Fibroblast of lung (primary cell): ENCODE measurements at regions not wholly inside any gene's neighbourhood (a gene's known extent, or its start where the extent isn't known, plus 50 kb on each side); places are given as distances from the start of the nearest gene placed in this dataset.

ENCODE experiments used
- EZH2 ChIP-seq: IDR thresholded peaks from 2 replicates; pipeline ENCODE4 v1.5.1; 2012; ENCODE audit warnings: low read length, control low read depth, mild to moderate bottlenecking; ENCODE audit errors: missing control alignments
- TF ChIP-seq, protein P1 (sequence below), 2 donors: IDR thresholded peaks in 1 of 2; conservative IDR thresholded peaks in 1 of 2; 1 replicate in 1 of 2; 2 replicates in 1 of 2; pipeline ENCODE4 v1.5.1; 2011 to 2012; ENCODE audit warnings: low read length in 2 of 2, control low read depth in 1 of 2, inconsistent platforms in 1 of 2, low read depth in 1 of 2, mild to moderate bottlenecking in 1 of 2

DNA sequence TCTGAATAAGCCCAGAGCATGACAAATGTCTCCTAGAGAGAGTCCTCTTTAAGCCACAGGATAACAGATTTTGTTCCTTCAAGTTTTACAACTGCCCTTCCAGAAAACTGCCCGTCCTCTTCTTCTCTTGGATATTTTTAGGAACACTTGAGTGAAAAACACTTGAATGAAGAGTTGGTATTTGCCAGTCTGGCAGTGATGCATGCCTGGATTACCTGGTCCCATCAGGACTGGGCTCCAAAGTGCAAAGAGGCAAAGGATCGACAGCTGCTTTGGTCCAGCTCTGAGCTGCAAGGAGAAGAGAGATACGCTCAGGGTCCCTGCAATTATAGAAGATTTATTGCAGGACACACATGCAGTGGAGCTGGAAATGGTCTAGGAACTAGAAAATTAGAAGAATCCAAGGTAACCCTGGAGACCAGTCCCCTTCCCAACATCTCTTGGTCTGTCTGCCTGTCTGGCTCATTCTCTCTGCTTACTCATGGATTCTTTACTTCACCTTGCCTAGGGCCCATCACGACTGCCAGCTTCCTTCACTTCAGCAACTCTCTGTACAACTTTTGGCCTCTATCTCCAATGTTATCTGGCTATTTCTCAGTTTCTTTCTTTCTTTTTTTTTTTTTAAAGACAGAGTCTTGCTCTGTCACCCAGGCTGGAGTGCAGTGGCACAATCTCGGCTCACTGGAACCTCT is 112.1 kb upstream of the SIX2 start:
- TF ChIP-seq, protein P1, sequence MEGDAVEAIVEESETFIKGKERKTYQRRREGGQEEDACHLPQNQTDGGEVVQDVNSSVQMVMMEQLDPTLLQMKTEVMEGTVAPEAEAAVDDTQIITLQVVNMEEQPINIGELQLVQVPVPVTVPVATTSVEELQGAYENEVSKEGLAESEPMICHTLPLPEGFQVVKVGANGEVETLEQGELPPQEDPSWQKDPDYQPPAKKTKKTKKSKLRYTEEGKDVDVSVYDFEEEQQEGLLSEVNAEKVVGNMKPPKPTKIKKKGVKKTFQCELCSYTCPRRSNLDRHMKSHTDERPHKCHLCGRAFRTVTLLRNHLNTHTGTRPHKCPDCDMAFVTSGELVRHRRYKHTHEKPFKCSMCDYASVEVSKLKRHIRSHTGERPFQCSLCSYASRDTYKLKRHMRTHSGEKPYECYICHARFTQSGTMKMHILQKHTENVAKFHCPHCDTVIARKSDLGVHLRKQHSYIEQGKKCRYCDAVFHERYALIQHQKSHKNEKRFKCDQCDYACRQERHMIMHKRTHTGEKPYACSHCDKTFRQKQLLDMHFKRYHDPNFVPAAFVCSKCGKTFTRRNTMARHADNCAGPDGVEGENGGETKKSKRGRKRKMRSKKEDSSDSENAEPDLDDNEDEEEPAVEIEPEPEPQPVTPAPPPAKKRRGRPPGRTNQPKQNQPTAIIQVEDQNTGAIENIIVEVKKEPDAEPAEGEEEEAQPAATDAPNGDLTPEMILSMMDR (conservative IDR thresholded peaks at IDR 0.05 in 1 of 2, IDR thresholded peaks at IDR 0.05 in 1 of 2; ENCODE audit: low read depth in 1 of 2, low read length in 2 of 2): no peak
- TF ChIP-seq EZH2: no peak
